ENCODE measurements at regions not wholly inside any gene's neighbourhood (a gene's known extent, or its start where the extent isn't known, plus 50 kb on each side); places are given as distances from the start of the nearest gene placed in this dataset.

DNA sequence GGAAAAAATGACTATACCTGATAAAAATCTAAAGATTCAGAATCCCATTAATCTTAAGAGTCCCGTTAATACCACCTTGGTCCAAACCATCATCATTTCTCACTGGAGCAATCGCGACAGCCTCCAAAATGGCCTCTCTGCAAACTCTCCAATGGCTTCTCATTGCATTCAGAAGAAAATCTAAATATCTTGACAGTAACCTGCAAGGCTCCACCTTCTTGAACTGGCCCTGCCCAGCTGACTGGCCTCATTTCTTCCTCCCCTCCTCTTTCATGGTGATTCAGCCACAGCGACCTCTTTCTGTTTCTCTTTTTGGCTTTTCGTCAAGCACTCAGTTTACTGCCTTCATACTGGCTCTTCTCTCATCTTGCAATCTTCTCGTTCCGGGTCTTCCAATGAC, 56.2 kb upstream of the GPRIN3 start:
- DNase-seq (ENCODE audit: low spot score), result no peak

DNA sequence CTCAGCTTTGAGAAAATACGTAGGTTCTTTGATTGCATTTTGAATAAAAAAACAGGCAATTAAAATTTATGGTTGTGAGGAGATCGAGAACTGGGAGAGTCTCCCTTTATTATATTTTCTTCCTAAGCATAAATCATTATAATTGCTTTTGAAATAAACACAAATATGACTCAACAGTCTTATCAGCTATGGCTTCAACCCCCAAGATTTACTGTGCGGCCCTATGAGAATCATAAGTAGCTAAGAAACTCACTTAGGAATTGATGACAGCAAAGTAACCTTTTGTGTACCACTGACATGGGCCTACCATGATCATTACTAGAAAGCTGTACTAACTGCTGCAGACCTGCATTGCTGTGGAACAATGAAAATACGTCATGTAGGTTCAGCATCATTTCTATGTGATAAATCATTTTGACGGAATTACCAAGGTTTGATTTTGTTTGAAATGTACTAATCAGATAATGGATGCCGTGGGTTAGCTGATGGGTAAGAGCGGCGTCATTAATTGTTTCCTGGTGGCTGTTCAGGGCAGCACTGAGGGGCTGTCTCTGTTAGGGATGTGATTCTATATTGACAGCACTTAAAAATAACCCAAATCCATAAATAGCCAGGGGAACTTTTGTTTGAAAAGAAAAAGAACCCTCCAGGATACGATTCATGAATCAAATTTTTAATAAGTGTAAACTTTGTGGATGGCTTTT, 51.5 kb upstream of the GPRIN3 start:
- no peak for DNase-seq (ENCODE audit: low spot score)

DNA sequence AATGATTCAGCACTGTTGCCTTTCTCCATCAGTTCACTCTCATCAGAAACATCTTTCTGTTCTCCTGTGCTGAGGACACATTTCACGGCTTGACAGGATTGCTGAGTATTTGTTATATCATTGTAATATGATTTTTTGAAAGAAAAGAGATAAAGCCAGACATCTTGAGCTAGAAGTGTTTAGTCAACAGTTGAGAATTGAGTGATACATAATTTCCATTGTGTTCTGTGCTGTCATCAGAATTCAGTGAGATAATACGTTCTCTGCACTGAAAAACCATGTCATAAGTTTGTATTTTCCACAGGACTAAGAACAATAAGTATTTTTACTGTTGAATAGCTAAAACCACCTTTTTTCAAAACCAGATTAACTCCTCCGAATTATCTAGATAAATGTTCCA, 50.2 kb upstream of the GPRIN3 start:
- DNase-seq (ENCODE audit: low spot score), result no peak
